RPMI7951 (cell line): ENCODE measurements at regions not wholly inside any gene's neighbourhood (a gene's known extent, or its start where the extent isn't known, plus 50 kb on each side); places are given as distances from the start of the nearest gene placed in this dataset.
A peak's percentile ranks its signal among the peaks of the same experiment; 100 is the strongest.

Source experiments
- DNase-seq: peaks from one replicate; pipeline ENCODE4 v3.0.0-alpha.2; 2012; ENCODE audit warnings: low read depth

GRCh38 chr1:222370913-222371675 is 176.8 kb downstream of the HHIPL2 start:
- peak; percentile 89 for DNase-seq

- DNase-seq = peak; percentile 93
These were observed 177.6 kb downstream of the HHIPL2 start for GRCh38 chr1:222370081-222370912.

- DNase-seq = no peak
These were observed 178.8 kb downstream of the HHIPL2 start for GRCh38 chr1:222369148-222369547.

GRCh38 chr1:222358100-222358499 is 189.8 kb downstream of the HHIPL2 start:
- DNase-seq = no peak

- DNase-seq = no peak
These were observed 190.7 kb downstream of the HHIPL2 start for GRCh38 chr1:222357252-222357651.

GRCh38 chr1:222347627-222348026 is 200.3 kb downstream of the HHIPL2 start:
- no peak for DNase-seq

- DNase-seq = no peak
These were observed 200.9 kb downstream of the HHIPL2 start for GRCh38 chr1:222346955-222347354.

GRCh38 chr1:222339376-222339947 is 208.4 kb downstream of the HHIPL2 start:
- peak; percentile 21 for DNase-seq

- DNase-seq = peak; percentile 29
These were observed 212.3 kb downstream of the HHIPL2 start for GRCh38 chr1:222335586-222335985.

- DNase-seq = peak; percentile 81
These were observed 213.8 kb downstream of the HHIPL2 start for GRCh38 chr1:222334026-222334680.

- DNase-seq = no peak
These were observed 216.1 kb downstream of the HHIPL2 start for GRCh38 chr1:222331765-222332164.

GRCh38 chr1:222331340-222331739 is 216.6 kb downstream of the HHIPL2 start:
- DNase-seq = peak; percentile 36

GRCh38 chr1:222329493-222330045 is 218.3 kb downstream of the HHIPL2 start:
- no peak for DNase-seq

GRCh38 chr1:222326710-222327036 is 221.2 kb downstream of the HHIPL2 start:
- no peak for DNase-seq

GRCh38 chr1:222326006-222326709 is 221.7 kb downstream of the HHIPL2 start:
- no peak for DNase-seq

- DNase-seq = no peak
These were observed 222.4 kb downstream of the HHIPL2 start for GRCh38 chr1:222325506-222325905.

- no peak for DNase-seq
These were observed 233.1 kb downstream of the HHIPL2 start for GRCh38 chr1:222314839-222315238.

- DNase-seq = peak; percentile 69
These were observed 237.1 kb downstream of the HHIPL2 start for GRCh38 chr1:222310836-222311235.

GRCh38 chr1:222307621-222308020 is 240.3 kb downstream of the HHIPL2 start:
- DNase-seq = no peak

GRCh38 chr1:222306512-222306911 is 241.4 kb downstream of the HHIPL2 start:
- DNase-seq = no peak

GRCh38 chr1:222306011-222306410 is 241.9 kb downstream of the HHIPL2 start:
- no peak for DNase-seq
